ENCODE measurements at regions not wholly inside any gene's neighbourhood (a gene's known extent, or its start where the extent isn't known, plus 50 kb on each side); places are given as distances from the start of the nearest gene placed in this dataset.

DNA sequence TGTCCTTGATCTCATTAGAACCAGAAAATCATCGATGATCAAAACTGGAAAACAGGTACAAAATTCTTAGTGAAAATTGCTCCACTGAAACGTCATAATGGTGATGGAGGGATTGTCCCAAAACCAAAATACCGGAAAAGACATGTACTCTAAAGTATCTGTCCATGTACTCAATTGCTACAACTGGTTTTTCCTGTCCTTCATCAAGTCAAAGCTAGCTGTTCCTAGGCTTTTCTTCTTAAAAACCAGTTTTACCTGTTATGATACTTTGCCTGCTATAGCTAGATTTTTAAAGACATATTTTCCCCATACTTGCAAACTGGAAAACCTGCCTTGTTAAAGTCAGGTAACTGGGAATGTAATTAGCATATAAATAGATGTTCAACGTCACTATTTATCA, 50.5 kb upstream of the LRRC1 start:
- DNase-seq (ENCODE audit: low spot score in 2 of 2), result no peak
- H3K27me3 Mint-ChIP-seq, result peaks cover 3% of the 10 kb centered on the region
- peaks cover 3% of the 10 kb centered on the region for H3K9me3 Mint-ChIP-seq
- no peaks in the 10 kb centered on the region for H3K4me1 Mint-ChIP-seq
- no peak overlapping the region for H3K4me3 Mint-ChIP-seq
- no peak for ATAC-seq (ENCODE audit: low read depth)
- H3K27ac Mint-ChIP-seq, result no peak overlapping the region
- H3K36me3 Mint-ChIP-seq, result peaks cover 3% of the 10 kb centered on the region

GRCh38 chr6:53741034-53741823, 53.6 kb upstream of the LRRC1 start:
- Mint-ChIP-seq H3K4me3 (no peak overlapping the region), H3K36me3 (peaks cover 3% of the 10 kb centered on the region), H3K27me3 (peaks cover 6% of the 10 kb centered on the region), H3K9me3 (peaks cover 3% of the 10 kb centered on the region), H3K4me1 (no peaks in the 10 kb centered on the region), H3K27ac (no peak overlapping the region)
- no peak for DNase-seq (ENCODE audit: low spot score in 2 of 2)
- no peak for ATAC-seq (ENCODE audit: low read depth)

DNA sequence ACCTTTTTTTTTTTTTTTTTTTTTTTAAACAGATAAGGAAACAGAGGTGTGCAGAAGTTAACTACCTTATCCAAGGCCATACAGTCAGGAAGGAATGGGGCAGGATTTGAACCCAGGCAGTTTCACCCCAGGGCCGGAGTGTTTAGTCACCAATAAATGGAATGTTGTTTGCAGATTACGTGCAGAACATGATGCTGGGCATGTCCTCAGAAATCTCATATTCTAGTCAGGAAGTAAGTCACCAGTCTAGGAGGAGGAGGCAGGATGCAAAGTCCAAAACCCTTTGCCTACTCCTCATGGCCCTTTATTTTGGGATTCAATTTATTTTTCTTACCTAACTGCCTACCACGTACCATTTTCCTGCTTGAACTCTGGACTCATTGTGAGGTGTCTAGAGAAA, 57.1 kb upstream of the LRRC1 start:
- Mint-ChIP-seq H3K27me3 (peaks cover 7% of the 10 kb centered on the region), H3K9me3 (no peaks in the 10 kb centered on the region), H3K36me3 (no peaks in the 10 kb centered on the region), H3K27ac (no peak overlapping the region), H3K4me1 (peaks cover 7% of the 10 kb centered on the region), H3K4me3 (no peak overlapping the region)
- ATAC-seq (ENCODE audit: low read depth) (no peak), DNase-seq (ENCODE audit: low spot score in 2 of 2) (no peak)

GRCh38 chr6:53735896-53736295, 58.9 kb upstream of the LRRC1 start:
- Mint-ChIP-seq H3K27me3 (peaks cover 7% of the 10 kb centered on the region), H3K4me3 (no peak overlapping the region), H3K36me3 (no peaks in the 10 kb centered on the region), H3K4me1 (peaks cover 7% of the 10 kb centered on the region), H3K9me3 (no peaks in the 10 kb centered on the region), H3K27ac (no peak overlapping the region)
- no peak for DNase-seq (ENCODE audit: low spot score in 2 of 2)
- peak; percentile 32 for ATAC-seq (ENCODE audit: low read depth)

DNA sequence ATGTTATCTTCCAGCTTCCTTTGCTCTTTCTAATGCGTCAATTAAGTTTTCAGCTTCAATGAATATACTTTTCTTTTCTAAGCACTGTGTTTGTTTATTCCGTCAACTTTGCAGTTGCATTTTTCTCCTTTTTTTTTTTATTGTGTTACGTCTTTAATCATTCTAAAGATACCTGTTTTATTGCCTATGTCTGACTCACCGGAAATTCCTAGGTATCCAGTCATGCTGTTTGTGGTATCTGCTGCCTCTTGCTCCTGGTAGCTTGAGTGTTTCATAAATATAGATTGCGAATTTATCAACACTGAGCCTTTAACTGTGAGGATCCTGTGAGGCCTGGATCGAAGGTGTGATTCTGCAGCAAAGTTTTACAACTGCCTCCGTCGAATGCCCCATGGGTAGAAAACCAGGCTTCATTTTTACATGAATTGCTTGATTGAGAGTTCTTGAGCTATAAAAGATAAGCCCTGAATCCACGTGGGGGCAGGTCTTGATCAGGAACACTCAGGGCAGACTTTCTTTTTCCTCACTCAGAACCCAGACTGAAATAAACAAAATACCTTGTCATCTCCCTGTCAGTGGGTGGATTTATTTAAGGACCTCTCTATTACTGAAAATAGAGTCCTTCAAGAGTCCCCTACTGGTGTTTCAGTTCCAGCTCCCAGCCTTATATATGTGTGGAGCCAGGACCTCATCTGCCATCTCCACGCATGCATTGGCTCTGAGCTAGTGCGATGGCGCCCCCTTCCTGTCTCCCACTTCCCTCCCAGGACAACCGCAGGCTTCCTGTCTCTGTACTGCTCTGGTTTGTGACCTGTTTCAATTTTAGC, 60.1 kb upstream of the LRRC1 start:
- Mint-ChIP-seq H3K4me1 (peaks cover 7% of the 10 kb centered on the region), H3K27ac (no peak overlapping the region), H3K4me3 (no peak overlapping the region), H3K27me3 (peaks cover 7% of the 10 kb centered on the region), H3K36me3 (no peaks in the 10 kb centered on the region), H3K9me3 (no peaks in the 10 kb centered on the region)
- ATAC-seq (ENCODE audit: low read depth) (no peak), DNase-seq (ENCODE audit: low spot score in 2 of 2) (no peak)

DNA sequence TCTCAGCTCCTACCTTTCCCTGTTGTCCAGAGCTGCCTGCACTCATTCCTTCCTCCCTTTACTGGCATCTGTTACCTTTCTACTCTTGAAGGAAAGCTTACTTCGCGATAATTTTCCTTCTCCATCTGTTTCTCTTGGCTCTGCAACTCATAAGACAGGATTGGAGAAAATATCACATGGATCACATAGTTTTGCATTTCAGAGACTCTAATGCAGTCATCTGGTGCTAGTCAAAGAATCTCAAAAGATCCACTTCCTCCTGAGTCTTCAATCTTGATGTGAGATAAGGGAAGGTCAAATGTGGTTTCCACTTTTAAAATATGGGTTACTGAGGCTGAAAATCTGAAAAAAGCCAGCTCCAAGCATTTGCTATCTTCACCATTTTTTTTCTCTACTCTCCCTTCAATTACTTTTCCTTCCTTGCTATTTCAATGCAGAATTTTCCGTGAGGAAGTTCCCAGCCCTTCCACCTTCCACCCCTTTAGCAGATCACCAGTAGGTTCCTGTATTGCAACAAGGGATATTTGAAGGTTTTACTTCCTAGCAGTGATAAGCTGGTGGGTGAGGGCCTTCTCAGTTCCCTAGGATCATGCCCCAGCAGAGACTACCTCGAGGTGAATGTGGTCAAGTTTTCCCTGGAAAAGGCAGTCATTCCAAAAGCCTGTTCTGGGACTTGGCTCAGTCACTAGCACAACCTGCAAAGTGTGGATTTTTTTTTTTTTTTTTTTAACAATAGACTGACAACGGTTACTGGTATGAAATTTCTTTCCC, 62.8 kb upstream of the LRRC1 start:
- no peak for DNase-seq (ENCODE audit: low spot score in 2 of 2)
- no peak for ATAC-seq (ENCODE audit: low read depth)

DNA sequence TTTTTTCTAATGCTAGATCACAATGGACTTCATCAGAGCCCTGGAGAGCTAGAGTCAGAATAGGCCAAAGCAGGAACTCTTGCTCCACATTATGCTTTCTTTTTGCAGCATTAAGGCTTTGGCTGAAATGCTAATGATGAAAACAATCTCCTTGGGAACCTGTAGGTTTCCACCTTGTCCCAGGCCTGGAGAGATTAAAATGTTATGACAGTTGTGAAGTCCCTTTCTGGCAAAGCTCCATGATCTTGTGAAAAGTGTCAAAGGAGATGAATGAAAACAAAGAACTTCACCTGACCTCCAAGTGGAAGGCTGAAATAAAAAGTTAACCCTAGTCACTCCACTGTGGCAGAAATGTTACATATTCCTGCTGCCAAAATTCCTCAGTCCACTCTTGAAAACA, 64.0 kb upstream of the LRRC1 start:
- no peak for ATAC-seq (ENCODE audit: low read depth)
- Mint-ChIP-seq H3K9me3 (no peaks in the 10 kb centered on the region), H3K4me3 (no peak overlapping the region), H3K4me1 (peaks cover 12% of the 10 kb centered on the region), H3K27me3 (peaks cover 4% of the 10 kb centered on the region), H3K27ac (no peak overlapping the region), H3K36me3 (no peaks in the 10 kb centered on the region)
- no peak for DNase-seq (ENCODE audit: low spot score in 2 of 2)

More for the DNA sequence above, 62.8 kb upstream of the LRRC1 start:
- no peaks in the 10 kb centered on the region for H3K9me3 Mint-ChIP-seq
- peaks cover 3% of the 10 kb centered on the region for H3K27me3 Mint-ChIP-seq
- peaks cover 11% of the 10 kb centered on the region for H3K4me1 Mint-ChIP-seq
- peak overlapping the region; percentile 35 for H3K27ac Mint-ChIP-seq
- H3K4me3 Mint-ChIP-seq, result no peak overlapping the region
- H3K36me3 Mint-ChIP-seq, result no peaks in the 10 kb centered on the region

- no peaks in the 10 kb centered on the region for H3K36me3 Mint-ChIP-seq
- no peaks in the 10 kb centered on the region for H3K9me3 Mint-ChIP-seq
- H3K27me3 Mint-ChIP-seq, result peaks cover 4% of the 10 kb centered on the region
- peaks cover 9% of the 10 kb centered on the region for H3K4me1 Mint-ChIP-seq
- DNase-seq (ENCODE audit: low spot score in 2 of 2) (peak; percentile 49 to 67), ATAC-seq (ENCODE audit: low read depth) (peak; percentile 62)
- no peak overlapping the region for H3K27ac Mint-ChIP-seq
- no peak overlapping the region for H3K4me3 Mint-ChIP-seq
Measured at GRCh38 chr6:53728570-53729194, 63.1 kb upstream of the KLHL31 start.

DNA sequence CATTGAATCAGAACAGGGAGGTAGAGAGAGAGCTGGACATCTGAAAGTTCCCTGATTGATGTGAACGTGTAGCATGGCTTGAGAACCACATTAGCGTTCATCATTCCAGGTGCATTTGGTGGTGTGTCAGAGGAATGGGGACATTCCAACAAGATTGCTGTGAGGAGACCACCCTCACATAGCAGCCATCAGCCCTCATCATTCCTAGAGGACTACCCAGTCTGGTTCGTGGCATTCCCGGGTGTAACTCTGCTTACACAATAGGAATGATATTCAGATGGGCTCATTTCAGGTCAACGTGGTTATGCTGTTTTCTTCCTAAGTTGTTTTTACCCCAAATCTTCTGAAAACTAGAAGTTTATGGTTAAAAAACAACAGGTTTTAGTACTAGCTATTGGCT, 62.2 kb upstream of the KLHL31 start:
- H3K9me3 Mint-ChIP-seq, result no peaks in the 10 kb centered on the region
- ATAC-seq (ENCODE audit: low read depth) (no peak), DNase-seq (ENCODE audit: low spot score in 2 of 2) (no peak)
- no peak overlapping the region for H3K4me3 Mint-ChIP-seq
- peaks cover 9% of the 10 kb centered on the region for H3K4me1 Mint-ChIP-seq
- H3K36me3 Mint-ChIP-seq, result no peaks in the 10 kb centered on the region
- H3K27ac Mint-ChIP-seq, result no peak overlapping the region
- peaks cover 6% of the 10 kb centered on the region for H3K27me3 Mint-ChIP-seq

- Mint-ChIP-seq H3K4me3 (no peak overlapping the region), H3K27ac (no peak overlapping the region), H3K9me3 (no peaks in the 10 kb centered on the region), H3K36me3 (no peaks in the 10 kb centered on the region), H3K4me1 (peaks cover 9% of the 10 kb centered on the region), H3K27me3 (peaks cover 8% of the 10 kb centered on the region)
- DNase-seq (ENCODE audit: low spot score in 2 of 2) (peak; percentile 69 to 78), ATAC-seq (ENCODE audit: low read depth) (peak; percentile 87)
Measured at GRCh38 chr6:53725791-53726575, 60.4 kb upstream of the KLHL31 start.

- peaks cover 8% of the 10 kb centered on the region for H3K27me3 Mint-ChIP-seq
- no peak overlapping the region for H3K4me3 Mint-ChIP-seq
- no peaks in the 10 kb centered on the region for H3K9me3 Mint-ChIP-seq
- no peak for DNase-seq (ENCODE audit: low spot score in 2 of 2)
- ATAC-seq (ENCODE audit: low read depth), result no peak
- H3K36me3 Mint-ChIP-seq, result no peaks in the 10 kb centered on the region
- H3K27ac Mint-ChIP-seq, result no peak overlapping the region
- H3K4me1 Mint-ChIP-seq, result peaks cover 9% of the 10 kb centered on the region
Measured at GRCh38 chr6:53724501-53724900, 58.9 kb upstream of the KLHL31 start.

DNA sequence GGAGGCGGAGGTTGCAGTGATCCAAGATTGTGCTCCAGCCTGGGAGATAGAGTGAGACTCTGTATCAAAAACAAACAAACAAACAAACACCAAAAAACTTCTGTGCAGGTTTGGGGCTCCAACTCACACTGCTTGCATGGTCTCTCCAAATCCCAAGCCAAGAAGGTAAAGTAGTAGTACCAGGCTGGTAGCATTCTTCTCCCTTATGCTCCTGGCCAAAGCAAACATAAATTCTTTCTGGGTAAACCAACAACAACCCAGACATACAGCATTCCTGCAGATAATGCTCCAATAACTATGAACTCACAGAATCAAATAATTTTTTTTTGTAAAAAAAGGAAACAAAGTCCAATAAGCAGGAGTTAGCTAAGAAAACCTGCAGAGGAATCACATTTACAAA, 57.8 kb upstream of the KLHL31 start:
- no peak for ATAC-seq (ENCODE audit: low read depth)
- peaks cover 8% of the 10 kb centered on the region for H3K4me1 Mint-ChIP-seq
- H3K9me3 Mint-ChIP-seq, result no peaks in the 10 kb centered on the region
- H3K4me3 Mint-ChIP-seq, result no peak overlapping the region
- no peak overlapping the region for H3K27ac Mint-ChIP-seq
- H3K36me3 Mint-ChIP-seq, result no peaks in the 10 kb centered on the region
- peaks cover 8% of the 10 kb centered on the region for H3K27me3 Mint-ChIP-seq
- no peak for DNase-seq (ENCODE audit: low spot score in 2 of 2)

DNA sequence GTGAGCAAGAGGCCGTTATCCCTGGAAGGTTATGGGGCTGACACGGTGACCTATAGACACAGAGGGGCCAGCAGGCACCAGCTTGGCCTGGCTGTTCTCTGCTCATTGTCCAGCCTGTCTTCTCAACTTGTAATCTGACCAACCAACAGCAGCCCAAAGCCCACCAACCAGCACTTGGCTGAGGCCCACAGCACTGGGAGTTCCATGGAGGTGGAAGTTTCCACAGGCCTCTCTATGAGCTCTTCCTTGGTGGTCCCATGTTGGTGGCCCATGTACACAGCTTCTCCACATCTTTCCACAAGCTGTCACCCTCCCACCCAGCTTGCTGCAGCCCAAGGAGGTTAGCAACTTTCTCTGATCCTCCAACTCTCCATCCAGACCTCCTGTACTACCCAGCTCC, 56.2 kb upstream of the KLHL31 start:
- no peak for ATAC-seq (ENCODE audit: low read depth)
- Mint-ChIP-seq H3K4me3 (no peak overlapping the region), H3K4me1 (peaks cover 8% of the 10 kb centered on the region), H3K9me3 (no peaks in the 10 kb centered on the region), H3K27me3 (peaks cover 8% of the 10 kb centered on the region), H3K36me3 (no peaks in the 10 kb centered on the region), H3K27ac (no peak overlapping the region)
- DNase-seq (ENCODE audit: low spot score in 2 of 2), result no peak

All from memory B cell (primary cell).